HG03135 (cell line): ENCODE measurements at regions not wholly inside any gene's neighbourhood (a gene's known extent, or its start where the extent isn't known, plus 50 kb on each side); places are given as distances from the start of the nearest gene placed in this dataset.
"Not testable (repeated sequence)": the region's sequence is repeated elsewhere in the genome, so short reads cannot be mapped to it uniquely, and the experiment has no call there.

ENCODE experiments used
- ATAC-seq: cut with Tn5 transposase; IDR thresholded peaks from one replicate; pipeline ENCODE4 v1.9.1; 2021; ENCODE audit warnings: mild to moderate bottlenecking, moderate library complexity; ENCODE audit not compliant: unreplicated experiment

- ATAC-seq, result no peak
These were observed 605.4 kb downstream of the TLE1 start for GRCh38 chr9:81083854-81084512.

- no peak for ATAC-seq
These were observed 606.3 kb downstream of the TLE1 start for GRCh38 chr9:81083067-81083466.

- no peak for ATAC-seq
These were observed 607.1 kb downstream of the TLE1 start for GRCh38 chr9:81082221-81082620.

GRCh38 chr9:81080900-81081299 is 608.4 kb downstream of the TLE1 start:
- ATAC-seq, result no peak

- no peak for ATAC-seq
These were observed 609.2 kb downstream of the TLE1 start for GRCh38 chr9:81080185-81080584.

- ATAC-seq, result no peak
These were observed 610.3 kb downstream of the TLE1 start for GRCh38 chr9:81079055-81079454.

- ATAC-seq, result no peak
These were observed 610.8 kb downstream of the TLE1 start for GRCh38 chr9:81078555-81078954.

- no peak for ATAC-seq
These were observed 611.8 kb downstream of the TLE1 start for GRCh38 chr9:81077572-81077971.

GRCh38 chr9:81076131-81076530 is 613.2 kb downstream of the TLE1 start:
- ATAC-seq, result no peak

GRCh38 chr9:81074221-81074620 is 615.1 kb downstream of the TLE1 start:
- no peak for ATAC-seq

GRCh38 chr9:81073821-81074220 is 615.5 kb downstream of the TLE1 start:
- ATAC-seq, result no peak

- ATAC-seq, result no peak
These were observed 616.6 kb downstream of the TLE1 start for GRCh38 chr9:81072758-81073157.

- no peak for ATAC-seq
These were observed 618.2 kb downstream of the TLE1 start for GRCh38 chr9:81071108-81071507.

- ATAC-seq, result no peak
These were observed 618.7 kb downstream of the TLE1 start for GRCh38 chr9:81070689-81071088.

GRCh38 chr9:81069923-81070322 is 619.4 kb downstream of the TLE1 start:
- ATAC-seq, result no peak

- no peak for ATAC-seq
These were observed 620.1 kb downstream of the TLE1 start for GRCh38 chr9:81069038-81069795.

- ATAC-seq, result not testable (repeated sequence)
These were observed 626.4 kb downstream of the TLE1 start for GRCh38 chr9:81062995-81063394.

- no peak for ATAC-seq
These were observed 630.6 kb downstream of the TLE1 start for GRCh38 chr9:81058782-81059181.

GRCh38 chr9:81053298-81054025 is 635.9 kb downstream of the TLE1 start:
- no peak for ATAC-seq

- ATAC-seq, result no peak
These were observed 636.5 kb downstream of the TLE1 start for GRCh38 chr9:81052846-81053245.

GRCh38 chr9:81047280-81047679 is 642.1 kb downstream of the TLE1 start:
- ATAC-seq, result no peak

- no peak for ATAC-seq
These were observed 643.7 kb downstream of the TLE1 start for GRCh38 chr9:81045658-81046057.
